Fibroblast of upper back skin (primary cell): ENCODE measurements at regions not wholly inside any gene's neighbourhood (a gene's known extent, or its start where the extent isn't known, plus 50 kb on each side); places are given as distances from the start of the nearest gene placed in this dataset.
"Not testable (repeated sequence)": the region's sequence is repeated elsewhere in the genome, so short reads cannot be mapped to it uniquely, and the experiment has no call there.

Source experiments
- DNase-seq: peaks from one replicate; pipeline ENCODE4 v3.0.0-alpha.2; 2013

DNA sequence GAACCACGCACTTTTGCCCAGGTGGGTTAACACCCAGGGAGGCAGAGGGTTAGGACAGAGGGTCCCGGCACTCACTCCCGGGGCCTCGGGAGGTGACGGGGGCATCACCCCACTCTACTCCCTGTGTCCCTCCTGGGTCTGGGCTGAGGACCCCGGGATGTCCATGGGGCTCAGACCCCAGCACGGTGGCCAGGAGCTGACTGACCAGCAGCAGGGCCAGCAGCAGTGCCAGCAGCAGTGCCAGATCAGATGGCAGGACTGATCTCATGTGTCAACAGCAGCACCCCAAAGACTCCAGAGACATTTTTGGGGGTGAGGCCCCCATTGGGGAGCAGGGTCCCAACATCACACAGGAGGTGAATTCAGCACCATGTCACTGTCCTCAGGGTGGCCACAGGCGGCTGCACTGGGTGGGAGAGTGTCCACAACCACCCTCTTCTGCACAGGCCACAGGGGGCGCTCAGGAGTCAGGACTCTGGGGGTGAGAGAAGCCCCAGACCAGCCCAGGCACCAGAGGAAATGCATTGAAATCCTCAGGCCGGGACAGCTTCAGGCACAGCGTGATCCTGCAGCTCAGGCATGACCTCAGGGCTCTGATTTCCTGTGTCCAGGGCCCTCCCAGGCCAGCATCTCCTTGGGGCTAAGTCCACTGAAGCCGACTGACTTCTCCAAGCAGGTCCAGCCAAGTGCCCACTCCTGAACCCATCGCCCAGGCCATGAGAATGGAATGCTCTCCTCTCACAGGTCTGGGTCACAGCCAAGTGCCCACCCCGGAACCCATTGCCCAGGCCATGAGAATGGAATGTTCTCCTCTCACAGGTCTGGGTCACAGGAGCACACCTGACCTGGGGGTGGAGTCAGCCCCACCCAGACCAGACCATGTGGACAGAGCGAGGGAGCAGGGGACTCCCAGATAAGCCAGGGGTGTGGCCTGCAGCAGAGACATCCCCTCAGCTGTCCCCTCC lies 87.2 kb upstream of the SFSWAP start:
- DNase-seq = not testable (repeated sequence)

DNA sequence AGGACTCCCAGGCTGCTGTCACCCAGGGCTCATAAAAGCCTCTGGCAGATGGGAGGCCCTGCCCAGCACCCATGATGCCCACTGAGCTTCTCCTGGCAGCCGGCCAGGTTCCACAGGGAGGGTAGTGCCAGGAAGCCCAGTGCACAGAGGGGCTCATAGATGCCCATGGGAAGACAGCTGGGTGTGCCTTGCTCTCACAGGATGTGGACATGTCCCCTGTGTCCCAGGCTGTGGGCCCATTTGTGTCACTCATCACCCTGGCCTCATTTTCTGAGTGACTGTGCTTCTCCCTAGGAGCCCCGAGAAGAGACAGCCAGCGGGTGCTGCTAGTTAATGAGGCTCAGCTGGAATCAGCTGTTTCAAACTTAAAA lies 86.5 kb upstream of the SFSWAP start:
- DNase-seq = not testable (repeated sequence)

DNA sequence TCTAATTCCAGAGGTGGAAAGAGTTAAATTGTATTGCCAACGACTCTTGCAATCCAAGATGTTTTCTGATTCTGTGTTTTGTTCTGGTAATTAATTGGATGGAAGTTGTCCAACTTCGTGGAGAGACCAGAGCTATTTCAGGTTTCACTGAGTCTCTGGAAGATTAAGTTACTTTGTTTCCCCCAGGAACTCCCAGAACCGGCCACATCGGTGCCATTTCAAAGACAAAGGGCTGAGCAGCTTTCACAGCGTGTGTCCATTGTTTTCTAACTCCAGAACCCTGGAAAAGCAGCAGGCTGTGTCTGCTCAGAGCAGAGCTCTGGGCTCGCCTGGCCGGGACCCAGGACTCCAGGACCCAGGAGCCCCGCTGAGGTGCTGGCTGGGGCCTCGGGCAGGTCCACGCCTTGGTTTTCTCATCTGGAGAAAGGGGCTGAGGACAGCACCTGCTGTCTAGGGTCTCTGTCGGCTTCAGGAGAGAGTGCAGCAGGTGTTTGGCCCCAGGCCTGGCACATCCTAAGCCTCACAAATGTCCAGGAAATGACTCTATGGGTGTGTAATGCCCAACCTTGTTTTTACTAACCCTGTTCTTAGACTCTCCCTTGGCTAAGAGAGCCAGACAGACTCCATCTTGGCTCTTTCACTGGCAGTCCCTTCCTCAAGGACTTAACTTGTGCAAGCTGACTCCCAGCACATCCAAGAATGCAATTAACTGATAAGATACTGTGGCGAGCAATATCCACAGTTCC lies 86.0 kb upstream of the SFSWAP start:
- DNase-seq = not testable (repeated sequence)

DNA sequence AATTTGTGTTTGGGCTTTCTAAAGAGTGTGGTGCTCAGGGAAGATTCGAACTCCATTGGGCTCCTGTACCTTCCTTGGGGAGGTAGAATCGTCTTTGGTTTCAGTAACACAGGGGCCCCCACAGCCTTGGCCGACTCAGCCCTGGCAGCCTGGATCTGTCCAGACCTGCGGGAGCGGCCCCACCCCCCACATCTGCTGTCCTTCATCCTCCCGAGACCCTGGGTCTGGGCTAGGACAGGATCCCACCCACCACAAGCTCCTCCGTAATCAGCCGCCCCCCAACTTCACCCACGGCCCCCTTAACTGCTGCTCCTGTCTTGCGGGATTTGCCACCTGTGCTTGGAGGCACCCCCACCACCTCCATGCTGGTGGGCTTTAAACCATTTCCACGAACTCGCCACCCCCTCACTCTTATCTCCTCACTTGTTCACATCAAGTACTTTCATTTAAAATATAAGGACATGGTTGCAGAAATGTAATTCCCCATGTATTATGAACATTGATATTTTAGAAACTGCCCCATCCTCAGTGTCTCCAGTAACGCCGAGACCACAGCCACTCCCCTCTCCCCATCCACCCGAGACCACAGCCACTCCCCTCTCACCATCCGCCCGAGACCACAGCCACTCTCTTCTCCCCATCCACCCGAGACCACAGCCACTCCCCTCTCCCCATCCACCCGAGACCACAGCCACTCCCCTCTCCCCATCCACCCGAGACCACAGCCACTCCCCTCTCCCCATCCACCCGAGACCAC lies 84.7 kb upstream of the SFSWAP start:
- not testable (repeated sequence) for DNase-seq

DNA sequence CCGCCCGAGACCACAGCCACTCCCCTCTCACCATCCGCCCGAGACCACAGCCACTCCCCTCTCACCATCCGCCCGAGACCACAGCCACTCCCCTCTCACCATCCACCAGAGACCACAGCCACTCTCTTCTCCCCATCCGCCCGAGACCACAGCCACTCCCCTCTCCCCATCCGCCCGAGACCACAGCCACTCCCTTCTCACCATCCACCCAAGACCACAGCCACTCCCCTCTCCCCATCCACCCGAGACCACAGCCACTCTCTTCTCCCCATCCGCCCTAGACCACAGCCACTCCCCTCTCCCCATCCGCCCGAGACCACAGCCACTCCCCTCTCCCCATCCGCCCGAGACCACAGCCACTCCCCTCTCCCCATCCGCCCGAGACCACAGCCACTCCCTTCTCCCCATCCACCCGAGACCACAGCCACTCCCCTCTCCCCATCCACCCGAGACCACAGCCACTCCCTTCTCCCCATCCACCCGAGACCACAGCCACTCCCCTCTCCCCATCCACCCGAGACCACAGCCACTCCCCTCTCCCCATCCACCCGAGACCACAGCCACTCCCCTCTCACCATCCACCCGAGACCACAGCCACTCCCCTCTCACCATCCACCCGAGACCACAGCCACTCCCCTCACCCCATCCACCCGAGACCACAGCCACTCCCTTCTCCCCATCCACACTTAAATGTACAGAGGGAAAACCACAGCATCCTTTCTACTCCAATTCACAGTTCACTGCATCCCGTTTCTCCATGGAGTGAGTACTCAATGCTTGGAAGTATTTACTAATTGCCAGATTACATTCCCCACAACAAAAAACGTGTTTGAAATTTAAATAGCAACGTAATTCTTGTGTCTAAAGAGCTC lies 83.5 kb upstream of the SFSWAP start:
- DNase-seq = not testable (repeated sequence)

DNA sequence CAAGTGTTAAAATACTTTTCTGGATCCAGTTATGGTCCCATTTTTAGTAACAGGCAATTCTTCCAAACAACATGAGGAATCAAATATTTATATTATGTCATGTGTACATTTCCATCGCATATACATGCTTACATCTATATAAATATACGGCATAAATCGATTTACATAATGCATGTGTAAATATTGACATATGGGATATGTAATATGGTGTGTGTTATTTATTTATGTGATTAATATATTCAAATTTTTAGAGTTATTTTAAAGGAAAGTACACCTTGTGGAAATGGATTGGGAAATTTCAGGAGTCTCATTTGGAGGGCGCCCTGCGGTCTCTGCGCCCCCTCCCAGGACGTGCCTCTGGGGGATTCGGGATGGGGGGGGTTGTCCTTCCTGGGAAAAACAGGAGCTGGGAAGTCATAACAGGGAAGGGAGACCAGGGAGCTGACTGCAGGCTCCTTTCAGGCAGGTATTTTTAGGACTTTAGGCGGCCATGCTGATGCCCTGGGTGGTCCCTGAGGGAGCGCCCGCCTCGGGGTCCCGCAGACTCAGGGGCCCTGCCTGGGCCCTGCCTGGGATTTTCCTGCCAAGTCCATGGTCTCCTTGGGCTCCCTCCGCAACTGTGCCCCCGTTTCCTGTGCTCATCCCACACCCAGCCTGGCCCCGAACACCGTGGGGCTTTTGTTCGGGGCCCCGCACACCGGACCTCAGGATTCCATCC lies 82.7 kb upstream of the SFSWAP start:
- DNase-seq = no peak

DNA sequence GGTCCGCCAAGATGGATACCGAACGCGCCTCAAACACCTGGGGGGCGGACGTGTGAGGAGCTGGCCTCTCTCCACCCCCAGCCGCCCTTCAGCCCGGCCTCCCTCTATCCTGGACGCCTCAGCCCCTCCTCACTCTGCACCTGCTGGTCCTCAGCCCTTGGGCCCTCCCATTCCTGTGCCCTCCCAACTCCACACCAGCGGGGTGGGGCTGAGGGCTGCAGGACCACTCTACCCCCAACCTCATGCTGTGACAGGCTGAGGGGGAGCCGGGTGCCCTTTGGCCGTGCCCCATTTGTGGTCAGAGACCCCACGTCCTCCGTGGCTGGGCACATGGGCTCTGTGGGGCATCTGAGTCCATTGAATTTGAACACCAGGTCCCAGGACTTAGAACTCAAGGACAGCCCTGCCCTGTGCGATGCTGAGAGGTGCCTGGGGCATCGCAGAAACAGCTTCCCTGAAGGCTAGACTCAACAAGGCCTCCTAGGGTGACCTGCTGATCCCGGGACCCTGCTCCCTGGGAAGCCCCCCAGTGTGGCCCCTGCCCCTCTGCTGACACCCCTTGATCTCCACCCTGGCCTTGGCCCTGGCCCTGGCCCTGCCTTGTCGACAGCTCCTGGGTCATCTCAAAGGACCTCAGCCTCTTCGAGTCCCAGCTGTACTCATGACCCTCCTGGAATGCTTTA lies 82.0 kb upstream of the SFSWAP start:
- DNase-seq = no peak

DNA sequence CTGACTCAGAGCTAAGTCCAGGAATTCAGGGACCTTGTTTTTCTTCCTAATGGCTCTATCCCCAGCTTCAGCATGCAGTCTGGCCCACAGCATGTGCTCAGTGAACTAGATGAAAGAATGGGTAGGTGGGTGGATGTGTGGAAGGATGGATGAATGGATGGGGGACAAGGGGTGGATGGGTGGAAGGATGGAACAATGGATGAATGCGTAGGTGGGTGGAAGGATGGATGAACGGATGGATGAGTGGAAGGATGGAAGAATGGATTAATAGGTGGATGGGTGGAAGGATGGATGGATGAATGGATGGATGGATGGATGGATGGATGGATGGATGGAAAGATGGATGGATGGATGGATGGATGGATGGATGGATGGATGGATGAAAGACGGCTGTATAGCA lies 79.7 kb upstream of the SFSWAP start:
- DNase-seq = no peak

DNA sequence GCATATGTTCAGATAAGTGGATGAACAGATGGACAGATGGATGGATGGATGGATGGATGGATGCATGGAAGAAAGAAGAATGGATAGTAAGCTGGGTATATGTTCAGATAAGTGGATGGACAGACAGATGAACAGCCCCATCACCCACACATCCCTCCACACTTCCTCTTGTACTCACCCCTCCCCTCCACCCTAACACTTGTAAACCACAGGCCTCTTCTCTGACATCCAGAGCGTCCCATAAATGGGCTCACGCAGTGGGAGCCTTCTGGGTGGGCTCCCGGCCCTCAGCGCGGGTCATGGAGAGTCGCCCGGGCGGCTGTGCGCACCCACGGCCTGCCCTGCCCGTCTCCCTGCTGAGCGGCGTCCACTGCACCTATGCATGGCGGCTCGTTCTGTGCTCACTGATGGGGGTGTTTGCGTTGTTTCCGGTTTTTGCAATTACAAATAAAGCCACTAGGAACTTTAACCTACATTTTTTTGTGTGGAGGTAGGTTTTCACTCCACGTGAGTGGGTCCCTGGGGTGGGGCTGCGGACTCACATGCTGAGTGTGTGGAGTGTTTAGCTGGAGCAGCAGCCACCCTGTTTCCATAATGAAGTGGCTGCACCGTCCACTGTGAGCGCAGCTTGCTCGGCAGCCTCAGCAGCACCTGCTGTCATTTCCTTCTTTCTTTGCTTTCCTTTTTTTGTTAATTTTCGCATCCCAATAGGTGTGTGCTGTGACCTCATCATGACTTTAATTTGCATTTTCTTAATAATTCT lies 78.8 kb upstream of the SFSWAP start:
- not testable (repeated sequence) for DNase-seq

DNA sequence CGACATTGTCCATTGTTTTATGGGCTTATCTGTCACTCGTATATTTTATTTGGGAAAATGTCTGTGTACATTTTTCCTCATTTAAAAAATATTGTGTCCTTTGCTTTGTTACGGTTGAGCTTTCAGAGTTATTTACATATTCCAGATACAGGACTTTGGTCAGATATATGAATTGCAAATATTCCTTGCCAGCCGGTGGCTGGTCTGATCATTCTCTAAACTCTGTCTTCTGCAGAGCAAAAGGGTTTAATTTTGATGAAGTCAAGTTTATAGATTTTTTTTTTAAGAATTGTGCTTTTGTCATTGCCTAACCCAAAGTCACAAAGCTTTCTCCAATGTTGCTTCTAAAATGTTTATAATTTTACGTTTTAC lies 78.3 kb upstream of the SFSWAP start:
- DNase-seq = not testable (repeated sequence)

DNA sequence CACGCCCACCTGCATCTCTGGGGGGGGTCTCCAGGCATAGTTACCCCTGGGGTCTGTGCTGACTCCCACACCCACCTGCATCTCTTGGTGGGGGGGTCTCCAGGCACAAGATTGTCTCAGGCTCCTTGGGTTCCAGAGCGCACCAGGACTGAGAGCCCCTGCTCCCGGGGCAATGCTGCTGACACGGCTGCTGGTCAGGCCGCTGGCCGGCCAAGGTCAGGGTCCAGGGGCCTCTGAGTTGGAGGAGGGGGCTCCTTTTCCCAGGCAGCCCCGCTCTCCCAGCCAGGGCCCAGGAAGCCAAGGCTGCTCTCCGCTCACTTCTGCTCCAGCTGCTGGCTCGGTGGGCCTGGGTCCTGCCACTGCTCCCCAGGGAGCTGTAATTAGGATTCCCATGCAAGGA lies 77.3 kb upstream of the SFSWAP start:
- DNase-seq = not testable (repeated sequence)

DNA sequence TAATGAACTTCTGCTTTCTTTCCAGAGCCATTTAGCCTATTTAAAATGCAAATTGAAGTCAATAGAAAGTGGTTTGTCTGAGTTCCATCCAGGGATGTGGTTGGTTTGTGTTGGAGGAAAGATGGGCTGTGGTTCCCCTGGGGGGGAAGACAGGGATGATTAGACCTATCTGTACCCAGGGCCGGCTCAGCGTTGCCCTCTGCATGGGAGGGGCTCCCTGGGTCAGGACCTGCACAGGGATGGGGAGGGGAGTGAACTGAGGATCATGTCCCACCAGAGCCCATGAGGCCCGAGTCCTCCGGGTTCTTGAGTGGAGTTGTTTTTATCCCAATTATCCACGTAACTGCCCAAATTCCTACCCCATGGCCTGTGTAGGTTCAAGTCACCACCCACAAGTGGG lies 76.9 kb upstream of the SFSWAP start:
- DNase-seq = no peak

DNA sequence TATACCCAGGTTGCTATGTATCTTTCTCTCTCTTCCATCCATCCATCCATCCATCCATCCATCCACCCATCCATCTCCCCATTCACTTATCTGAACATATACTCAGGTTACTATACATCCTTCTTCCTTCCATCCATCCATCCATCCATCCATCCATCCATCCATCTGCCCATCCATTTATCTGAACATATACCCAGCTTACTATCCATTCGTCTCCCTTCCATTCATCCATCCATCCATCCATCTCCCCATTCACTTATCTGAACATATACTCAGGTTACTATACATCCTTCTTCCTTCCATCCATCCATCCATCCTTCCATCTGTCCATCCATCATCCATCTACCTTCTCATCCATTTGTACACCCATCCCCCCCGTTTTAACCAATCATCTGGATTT lies 75.9 kb upstream of the SFSWAP start:
- not testable (repeated sequence) for DNase-seq

DNA sequence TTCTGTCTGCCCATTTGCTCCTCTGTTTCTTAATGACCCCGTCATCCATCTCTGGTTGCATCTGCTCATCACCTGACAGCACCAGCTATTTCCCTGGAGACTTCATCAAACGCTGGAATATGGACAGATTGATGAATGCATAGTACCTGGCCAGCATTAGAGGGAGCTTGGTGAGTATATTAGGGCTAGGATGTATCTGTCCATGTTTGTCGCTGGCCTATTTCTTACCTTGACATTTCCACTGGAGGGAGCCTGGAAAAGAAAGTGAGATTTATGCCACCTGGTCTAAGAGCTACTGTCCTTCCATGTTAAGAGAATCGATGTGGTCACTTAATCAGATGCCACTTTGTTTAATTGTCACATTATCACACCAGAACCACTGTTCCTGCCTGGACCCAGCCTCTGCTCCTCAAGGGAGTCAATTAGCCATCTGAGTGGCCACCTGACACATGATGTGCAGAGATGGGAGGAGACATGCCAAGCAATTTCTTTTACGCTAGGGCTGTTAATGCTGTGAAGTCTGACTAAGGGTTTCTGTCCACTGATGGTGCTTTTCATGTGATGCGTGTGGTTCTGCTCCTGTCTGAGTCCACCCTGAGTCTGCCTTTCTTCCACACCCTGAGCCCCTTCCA lies 75.3 kb upstream of the SFSWAP start:
- DNase-seq = no peak

DNA sequence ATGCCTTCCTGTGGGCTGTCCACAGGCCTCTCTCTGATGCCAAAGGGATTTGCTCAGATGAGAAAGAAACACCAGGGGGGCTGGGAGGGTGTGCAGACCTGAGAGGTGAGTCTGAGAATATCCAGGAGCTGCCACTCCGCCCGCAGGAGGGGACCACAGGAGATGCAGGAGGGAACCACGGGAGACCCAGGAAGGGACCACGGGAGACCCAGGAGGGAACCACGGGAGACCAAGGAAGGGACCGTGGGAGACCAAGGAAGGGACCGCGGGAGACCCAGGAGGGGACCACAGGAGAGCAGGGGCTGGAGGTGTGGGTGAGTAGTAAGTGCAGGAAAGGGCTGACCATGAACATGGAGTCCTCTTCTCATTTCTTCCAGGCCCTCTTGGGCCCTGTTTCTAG lies 74.6 kb upstream of the SFSWAP start:
- DNase-seq = no peak

DNA sequence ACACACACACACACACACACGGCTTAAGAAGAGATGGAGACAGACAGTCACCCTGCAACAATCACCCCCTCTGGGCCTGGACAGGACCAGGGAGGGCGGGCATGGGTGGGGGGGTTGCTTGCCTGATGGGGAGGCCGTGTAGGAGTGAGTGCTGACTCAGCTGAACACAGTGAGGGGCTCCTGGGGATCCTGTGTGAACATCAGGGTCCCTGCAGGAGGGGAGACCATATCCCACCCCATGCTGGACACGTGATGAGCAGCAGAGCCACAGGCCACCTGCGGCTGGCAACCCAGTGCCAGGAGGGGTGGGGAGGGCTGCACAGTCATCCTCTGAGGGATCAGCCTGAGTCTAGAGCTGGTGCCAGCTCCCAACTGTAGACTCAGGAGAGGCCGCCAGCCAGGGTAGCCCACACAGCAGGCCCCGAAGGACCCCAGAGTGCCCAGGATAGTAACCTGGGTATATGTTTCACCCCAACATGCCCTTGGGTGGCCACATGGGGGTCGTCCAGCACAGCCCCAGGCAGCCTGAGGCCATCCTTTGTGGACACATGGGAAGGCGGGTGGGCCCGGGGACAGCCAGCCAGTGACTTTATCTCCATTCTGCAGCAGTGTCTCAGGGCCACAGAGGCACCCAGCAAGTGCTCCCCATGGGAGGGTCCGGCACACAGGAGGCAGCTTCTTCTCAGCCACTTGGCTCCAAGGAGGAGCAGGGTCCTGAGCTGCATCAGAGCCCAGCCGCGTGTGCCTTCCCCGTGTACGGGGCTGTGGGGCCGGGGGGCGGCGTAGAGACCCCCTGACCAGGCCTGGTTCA lies 73.7 kb upstream of the SFSWAP start:
- no peak for DNase-seq

DNA sequence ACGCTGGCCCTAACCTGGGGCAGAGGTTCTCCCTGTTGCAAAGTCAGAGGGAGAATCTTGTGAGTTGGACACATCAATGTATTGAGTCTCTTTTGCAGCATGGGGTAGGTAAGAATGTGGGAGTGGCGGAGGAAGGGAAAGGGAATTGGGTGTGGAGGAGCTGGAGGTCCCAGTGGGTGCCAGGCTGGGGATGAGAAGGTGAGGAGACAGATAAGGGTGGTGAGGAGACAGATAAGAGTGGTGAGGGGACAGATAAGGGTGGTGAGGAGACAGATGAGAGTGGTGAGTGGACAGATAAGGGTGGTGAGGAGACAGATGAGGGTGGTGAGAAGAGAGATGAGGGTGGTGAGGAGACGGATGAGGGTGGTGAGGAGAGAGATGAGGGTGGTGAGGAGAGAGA lies 72.9 kb upstream of the SFSWAP start:
- DNase-seq = no peak

DNA sequence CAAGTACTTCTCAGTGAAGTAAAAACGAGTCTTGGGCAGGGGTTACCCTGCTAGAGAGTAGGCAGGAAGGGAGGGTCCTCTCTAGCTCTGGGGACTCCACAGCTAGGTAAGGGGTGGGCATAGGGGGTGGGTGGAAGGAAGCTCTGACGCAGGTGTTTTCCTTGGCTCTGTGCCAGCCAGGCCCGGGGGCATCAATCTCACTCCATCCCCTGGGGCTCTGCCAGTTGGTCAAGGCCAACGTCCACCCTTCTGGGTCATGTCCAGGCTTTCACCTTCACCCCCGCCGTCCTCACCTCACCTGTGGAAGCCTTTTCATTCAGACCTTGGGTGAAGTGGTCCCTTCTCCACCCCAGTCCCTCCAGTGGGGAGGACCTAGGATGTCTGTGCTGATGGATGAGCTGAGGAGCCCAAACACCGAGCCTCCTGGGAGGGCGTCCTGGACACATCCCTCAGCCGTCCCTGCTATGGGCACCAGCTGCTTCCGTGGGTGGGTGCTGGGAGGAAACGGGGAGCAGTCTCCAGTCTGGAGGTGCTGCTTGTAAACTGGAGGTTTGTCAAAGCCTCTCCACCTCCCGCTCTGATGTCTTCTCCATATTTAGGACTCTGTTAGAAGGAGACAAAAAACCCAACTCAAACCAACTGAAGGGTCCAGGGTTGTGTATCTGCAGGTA lies 71.5 kb upstream of the SFSWAP start:
- no peak for DNase-seq
